HG02759 (cell line): ENCODE measurements at regions not wholly inside any gene's neighbourhood (a gene's known extent, or its start where the extent isn't known, plus 50 kb on each side); places are given as distances from the start of the nearest gene placed in this dataset.
"Not testable (repeated sequence)": the region's sequence is repeated elsewhere in the genome, so short reads cannot be mapped to it uniquely, and the experiment has no call there.

Experiments used
- ATAC-seq: cut with Tn5 transposase; IDR thresholded peaks from one replicate; pipeline ENCODE4 v1.9.1; 2021; ENCODE audit warnings: mild to moderate bottlenecking, moderate library complexity; ENCODE audit not compliant: unreplicated experiment

DNA sequence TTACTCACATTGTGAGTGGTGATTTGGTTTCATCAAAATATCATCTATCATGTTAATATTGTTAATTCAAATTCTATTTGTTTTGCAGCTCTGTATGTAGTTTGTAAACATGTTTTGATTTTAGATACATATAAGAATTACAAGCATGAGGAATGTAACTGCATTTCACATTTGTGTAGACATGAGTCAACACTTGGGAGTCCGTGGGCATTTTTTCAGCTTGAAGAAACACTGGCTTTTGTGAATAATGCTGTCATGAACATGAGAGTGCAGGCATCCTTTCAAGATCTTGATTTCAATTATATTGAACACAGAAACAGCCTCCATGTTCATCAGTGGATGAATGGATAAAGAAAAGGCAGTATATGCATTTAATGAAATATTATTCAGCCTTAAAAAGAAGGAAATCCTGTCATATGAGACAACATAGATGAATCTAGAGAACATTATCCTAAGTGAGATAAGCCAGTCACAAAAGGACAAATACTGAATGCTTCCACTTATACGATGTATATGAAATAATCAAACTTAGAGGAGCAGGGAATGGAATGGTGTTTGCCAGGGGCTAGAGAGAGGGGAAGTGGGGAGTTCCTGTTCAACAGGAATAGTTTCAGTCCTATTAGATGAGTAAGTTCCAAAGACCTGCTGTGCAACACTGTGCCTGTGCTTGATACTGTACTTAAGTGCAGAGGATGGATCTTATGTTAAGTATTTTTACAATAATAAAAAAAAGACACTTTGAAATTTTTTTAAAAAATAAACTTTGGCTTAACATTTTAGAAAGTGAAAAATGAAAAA, 194.9 kb downstream of the LRATD1 start:
- no peak for ATAC-seq

DNA sequence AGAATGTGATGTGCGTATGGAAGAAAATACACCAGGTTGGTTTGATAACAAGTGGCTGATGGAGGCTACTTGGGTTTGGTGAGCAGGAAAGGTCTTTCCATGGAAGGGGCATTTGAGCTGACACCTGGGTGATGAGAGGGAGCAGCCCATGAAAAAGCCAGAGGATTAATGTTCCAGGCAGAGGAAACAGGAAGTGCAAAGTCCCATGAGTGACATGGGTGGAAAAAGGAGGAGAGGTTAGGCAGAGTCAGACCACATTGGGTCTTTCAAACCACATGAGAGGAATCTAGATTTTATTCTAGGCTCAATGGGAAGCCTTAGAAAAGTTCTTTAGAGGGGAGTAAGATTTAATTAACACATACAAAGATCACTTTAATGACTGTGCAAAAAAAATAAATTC, 195.7 kb downstream of the LRATD1 start:
- ATAC-seq = no peak

DNA sequence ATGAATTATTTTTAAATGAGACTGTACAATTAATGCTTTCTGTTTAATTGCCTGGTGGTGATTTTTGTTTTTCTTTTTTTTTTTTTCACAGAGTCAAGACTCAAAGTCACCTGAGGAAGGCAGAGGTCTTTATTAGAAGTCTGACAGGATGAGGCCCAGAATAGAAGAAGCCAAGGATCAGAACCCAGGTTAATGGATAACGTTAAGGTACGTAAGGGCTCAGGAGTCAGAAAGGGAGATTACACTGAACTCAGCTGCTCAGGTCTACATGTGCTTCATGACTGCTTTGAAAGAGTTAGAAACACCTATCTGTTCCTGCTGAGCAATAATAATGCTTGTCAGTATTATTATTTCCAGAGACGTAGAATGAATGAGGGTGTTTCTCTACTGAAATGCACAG, 196.5 kb downstream of the LRATD1 start:
- no peak for ATAC-seq

DNA sequence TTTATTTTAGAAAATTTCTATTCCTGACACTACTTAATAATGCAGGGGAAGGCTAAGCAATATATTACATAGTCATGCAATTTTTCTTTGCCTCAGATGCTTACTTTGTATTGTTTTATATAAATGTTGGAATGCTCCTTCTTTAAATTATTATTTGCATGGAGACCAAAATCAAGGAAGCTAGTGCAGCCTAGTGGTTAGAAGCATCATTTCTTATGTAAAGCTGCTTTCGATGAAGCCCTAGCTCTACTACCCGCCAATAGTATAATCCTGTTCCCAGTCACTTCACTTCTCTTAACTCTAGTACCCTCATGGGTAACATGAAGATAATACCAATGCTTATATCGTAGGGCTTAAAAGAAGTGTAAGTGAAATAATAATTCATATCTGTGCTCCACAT, 198.9 kb downstream of the LRATD1 start:
- ATAC-seq = no peak

DNA sequence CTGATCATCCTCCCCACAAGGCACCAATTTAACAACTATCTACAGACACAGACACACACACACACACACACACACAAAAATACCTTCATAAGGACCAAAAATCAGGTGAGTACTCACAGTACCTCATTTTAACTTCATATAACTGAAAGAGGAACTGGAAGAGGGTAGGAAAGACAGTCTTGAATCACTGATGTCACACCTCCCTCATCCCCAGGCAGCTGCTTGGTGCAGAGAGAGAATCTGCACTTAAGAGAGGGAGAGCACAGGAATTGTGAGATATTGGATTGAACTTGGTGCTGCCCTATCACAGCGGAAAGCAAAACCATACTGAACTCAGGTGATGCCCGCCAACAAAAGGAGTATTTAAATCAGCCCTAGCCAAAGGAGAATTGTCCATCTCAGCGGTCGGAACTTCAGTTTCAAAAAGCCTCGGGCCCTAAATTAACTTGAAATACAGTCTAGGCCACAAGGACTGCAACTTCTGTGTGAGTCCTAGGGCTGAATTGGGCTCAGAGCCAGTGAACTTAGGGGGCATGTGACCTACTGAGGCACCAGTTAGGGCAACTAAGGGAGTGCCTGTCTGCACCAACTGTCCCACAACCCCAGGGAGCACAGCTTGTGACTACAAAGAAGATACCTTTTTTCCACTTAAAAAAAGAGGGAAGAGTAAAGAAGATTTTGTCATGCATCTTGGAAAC, 211.1 kb downstream of the LRATD1 start:
- ATAC-seq = no peak

DNA sequence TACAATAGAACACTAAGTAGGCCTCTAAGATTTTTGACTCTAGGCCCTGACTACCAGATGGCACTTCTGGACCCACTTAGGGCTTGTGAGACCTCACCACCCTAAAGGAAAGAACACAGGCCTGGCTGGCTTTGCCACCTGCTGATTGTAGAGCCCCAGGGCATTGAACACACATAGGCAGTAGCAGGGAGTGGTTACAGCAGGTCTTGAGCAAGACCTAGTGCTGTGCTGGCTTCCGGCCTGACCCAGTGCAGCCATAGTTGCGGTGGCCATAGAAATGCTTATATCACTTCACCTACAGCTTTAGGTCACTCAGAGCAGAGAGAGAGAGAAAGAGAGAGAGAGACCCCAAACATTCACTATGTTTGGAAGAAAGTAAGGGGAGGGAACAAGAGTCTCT, 223.2 kb downstream of the LRATD1 start:
- no peak for ATAC-seq

DNA sequence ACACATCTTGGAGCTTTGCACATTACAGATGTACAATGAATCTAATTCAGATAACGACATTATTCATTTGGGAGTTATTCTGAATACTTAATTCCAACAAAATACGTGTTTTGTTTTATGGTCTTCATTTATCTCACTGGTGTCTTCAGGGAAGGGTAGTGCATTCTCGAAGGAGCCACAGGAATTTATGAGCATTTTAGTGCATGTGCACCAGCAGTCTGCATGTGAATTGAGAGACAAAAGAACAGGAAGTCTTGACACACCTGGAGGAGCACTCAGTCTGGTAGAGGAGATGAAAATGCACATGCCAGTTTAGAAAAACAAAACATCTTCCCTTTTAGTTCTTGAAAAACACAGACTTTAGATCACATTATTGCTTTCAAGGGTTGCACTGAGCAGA, 228.7 kb downstream of the LRATD1 start:
- no peak for ATAC-seq

DNA sequence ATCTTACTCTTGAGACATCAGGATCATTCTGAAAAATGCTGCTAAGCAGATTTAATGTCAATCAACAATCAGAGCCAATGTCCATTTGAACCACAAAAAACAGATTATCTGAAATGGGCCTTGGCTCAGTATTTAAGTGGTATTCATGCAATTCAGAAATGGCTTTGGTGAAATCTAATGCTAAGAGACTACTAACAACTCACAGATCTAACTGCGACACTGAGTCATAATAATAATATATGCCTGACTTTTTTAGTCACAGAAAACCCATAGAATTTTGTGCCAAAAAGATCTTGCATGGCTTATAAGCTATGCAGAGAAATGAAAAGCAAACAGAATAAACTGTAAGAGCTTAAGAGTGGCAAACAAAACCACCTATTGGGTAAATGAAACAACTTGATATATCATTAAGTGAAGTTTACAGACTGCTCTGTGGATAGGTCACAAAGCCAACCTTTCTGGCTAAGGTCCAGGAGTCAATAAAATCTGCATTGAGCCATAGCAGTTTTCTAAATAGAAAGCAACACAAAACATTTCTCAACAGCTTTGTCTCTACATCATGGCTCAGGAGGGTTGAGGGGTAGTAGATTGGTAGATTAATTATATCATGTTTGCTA, 234.3 kb downstream of the LRATD1 start:
- ATAC-seq = no peak

DNA sequence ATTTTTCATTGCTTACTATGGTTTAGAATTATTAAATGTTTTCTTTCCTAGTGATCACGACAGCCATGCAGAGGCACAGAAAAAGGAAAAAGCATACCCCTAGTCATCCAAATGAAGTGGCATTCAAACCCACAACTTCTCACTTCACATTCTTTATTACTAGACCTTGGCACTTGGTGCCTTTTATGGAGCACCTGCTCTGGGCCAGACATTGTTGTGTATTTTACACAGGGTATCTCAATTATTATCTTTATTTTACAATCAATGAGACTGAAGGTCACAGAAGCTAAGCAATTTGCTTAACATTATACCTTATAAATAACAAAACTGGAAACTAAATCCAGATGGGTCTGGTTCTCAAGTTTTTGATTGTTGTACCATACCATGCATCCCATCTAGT, 235.3 kb downstream of the LRATD1 start:
- no peak for ATAC-seq

DNA sequence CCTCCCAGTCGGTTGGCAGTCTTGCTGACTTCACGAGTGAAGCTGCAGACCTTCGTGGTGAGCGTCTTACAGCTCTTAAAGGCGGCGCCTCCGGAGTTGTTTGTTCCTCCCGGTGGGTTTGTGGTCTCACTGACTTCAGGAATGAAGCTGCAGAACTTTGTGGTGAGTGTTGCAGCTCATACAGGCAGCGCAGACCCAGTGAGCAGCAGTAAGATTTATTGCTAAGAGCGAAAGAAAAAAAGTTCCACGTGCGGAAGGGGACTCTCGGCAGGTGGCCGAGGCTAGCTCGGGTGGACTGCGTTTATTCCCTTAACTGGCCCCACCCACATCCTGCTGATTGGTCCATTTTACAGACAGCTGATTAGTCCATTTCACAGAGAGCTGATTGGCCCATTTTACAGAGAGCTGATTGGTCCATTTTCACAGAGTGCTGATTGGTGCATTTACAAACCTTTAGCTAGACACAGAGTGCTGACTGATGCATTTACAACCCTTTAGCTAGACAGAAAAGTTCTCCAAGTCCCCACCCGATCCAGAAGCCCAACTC, 240.3 kb downstream of the LRATD1 start:
- ATAC-seq = no peak

DNA sequence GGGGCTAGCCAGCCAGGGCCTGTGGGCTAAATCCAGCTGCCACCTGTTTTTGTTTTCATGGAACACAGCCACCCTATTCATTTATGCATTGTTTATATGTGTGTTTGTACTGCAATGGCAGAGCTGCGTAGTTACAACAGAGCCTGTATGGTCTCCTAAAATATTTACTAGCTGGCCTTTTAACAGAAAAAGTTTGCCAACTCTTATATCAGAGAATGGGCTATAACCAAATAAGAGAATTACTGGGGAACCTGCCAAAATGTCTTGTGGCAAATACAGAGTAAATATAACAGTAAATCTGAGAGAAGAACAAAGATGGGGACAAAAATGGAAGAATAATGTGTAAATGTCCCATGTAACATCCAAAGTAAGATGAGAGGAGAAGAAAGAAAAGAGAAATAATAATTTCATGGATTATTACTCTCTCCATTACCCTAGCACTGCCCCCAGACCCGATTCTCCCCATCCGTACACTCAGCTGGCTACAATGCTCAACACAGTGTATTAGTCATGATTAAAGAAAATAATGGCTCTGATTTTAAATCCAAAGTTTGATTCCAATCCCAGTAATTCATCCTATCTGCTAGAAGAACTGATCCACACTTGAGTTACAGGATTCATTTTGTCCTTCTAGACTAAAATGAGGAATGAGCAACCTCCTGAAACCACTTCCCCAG, 249.3 kb downstream of the LRATD1 start:
- ATAC-seq = no peak

DNA sequence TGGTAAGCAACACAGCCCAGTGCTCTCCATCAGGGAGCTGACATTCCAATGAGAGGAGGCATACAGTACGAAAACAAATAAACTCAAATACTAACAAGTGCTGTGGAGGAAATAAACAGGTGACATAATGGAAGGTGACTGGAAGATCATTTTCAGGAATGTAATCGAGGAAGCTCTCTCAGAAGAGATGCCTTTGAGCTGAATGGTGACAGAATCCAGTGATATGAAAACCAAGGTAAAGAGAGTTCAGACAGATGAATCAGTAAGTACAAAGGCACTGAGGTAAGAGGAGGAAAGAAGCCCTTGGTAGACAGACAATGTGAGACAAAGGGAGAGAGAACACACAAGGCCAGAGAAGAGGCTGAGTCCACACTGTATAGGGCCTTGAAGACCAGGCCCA, 252.1 kb downstream of the LRATD1 start:
- ATAC-seq = no peak

DNA sequence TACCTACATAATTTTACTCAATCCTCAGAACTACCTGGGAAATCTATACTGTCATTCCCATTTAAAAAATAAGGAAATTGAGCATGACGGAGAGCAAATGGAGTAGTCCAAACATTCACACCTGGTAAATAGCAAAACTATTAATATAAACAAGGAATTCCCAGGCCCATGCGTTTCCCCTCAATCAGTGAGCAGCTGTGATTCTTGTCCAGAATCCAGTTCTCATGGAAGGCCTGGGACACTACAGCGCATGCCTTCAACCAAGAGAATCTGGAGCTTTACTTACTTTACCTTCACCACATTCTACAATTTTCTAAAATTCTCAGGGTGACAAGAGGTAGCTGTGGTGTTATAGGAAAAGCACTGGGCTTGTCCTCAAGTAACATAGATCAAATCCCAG, 259.0 kb downstream of the LRATD1 start:
- ATAC-seq = no peak

DNA sequence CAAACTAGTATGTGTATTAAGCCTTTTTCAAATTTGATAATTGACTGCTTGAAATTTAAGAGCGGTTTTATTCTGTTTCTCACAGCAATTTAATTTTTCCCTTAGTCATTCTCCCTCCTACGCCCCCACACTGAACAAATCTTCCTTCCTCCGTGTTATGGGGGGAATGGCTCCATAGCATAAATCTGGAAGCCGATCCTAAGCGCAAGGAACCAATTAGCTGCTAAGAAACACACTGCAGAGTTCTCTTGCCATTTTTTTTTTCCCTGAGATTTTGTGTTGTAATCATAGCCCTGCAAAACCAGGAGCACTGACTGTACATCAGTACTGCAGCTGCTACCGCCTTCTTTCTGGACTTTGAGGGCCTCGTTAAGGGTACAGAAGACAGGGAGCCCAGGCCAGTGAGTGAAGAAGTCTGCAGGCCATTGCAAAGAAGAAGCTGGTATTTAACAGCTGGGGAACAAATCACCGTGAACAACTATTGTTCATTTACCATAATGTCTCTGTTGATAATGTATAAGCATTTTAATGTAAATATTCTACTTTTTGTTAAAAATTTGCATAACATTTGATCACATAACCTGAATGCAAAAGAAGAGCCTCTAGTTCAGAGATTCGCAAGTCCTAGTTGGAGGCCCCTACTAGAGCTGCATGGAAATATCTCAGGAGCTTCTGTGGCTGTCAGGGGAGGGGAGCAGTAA, 264.0 kb downstream of the LRATD1 start:
- no peak for ATAC-seq

DNA sequence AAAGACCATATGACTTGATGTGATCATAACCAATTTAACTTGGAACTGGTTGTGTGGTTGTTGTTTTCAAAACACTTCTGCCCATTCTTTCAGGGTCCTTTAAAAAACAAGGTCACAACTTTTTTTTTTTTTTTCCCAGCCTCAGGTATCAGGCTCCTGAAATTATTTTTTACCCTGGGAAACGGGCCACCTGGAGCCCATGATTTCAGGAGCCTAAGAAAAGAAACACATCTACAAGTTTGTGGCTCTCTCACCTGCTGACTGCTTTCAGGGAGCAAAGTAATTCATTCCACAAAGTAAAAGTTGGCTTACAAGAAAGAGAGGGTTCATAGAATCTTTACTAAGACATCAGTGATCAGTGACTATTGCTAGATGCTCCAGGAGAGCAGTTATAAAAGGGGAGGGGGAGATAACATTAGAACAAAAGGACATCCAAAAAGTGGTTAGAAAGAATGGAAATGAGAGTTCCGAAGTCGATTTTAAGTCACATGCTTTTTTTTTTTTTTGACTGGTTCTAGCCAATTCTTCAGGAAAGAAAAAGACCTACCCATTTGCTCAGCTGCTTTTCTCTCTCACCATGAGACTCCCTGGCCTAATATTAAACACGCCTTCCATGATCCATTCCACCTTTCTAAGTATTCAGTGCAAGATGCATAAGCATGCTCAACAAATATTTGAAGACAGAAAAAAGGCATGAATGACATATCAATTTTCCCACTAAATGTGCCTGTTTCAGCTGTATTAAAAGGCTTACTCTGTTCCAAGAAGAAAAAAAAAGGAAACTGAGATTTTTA, 267.3 kb downstream of the LRATD1 start:
- ATAC-seq = no peak

DNA sequence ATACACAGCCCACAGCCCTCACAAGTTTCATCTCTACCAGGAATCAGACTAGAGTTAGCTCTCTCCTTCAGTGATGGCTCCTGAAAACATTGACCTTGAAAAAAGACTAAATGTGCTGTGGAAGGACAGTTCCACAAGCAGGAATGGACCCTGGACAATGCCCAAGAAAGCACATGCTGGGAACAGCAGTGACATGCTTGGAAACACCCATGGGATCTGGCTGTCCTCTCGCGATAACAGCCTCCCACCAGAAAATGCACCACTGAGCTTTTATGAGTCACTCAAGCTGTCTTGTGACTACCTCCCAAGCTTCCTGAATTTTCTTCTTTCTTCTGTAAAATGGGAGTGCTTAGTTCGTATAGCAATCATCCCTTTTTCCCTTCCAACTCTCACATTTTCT, 269.2 kb downstream of the LRATD1 start:
- no peak for ATAC-seq

DNA sequence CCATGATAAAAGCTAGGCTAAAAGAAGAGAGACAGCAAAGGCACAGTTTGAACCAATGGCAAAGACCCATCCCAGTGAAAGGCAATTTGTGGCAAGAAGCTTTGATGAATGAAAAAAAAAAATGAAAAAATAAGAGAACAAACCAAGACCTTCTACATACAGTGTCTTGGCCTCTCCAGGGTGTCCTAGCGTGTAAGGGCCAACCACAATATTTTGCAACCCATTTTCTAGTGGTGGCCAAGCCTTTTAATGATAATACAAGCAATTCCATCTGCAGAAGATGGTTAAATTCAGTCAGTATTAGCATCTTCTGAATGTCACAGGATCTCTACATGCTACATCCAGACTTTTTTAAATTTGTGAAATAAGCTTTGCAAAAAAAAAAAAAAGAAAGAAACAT, 270.4 kb downstream of the LRATD1 start:
- no peak for ATAC-seq

DNA sequence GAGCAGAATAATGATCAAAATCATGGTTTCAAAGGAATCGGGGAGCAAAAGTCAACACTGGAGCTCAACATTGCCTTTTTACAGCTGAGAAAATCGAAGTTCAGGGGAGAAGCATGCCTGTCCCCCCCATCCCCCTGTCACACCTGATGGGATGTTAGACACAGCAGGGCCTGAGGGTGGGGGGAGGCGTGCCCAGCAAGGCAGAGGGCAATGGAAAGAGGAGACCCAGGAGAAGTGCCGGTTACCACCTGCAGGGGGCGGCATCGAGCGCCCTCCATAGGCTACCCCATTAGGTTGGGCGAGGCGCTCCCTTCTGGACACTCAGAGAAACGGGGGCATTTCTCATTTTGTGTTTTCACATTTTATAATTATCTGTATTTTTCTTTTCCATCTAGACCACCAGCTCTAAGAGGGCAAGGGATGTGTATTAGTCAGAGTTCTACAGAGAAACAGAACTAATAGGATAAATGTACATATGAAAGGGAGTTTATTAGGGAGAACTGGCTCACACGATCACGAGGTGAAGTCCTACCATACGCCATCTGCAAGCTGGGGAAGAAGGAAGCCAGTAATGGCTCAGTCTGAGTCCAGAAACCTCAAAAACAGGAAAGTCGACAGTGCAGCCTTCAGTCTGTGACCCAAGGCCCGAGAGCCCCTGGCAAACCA, 271.3 kb downstream of the LRATD1 start:
- ATAC-seq = peak; percentile 100

DNA sequence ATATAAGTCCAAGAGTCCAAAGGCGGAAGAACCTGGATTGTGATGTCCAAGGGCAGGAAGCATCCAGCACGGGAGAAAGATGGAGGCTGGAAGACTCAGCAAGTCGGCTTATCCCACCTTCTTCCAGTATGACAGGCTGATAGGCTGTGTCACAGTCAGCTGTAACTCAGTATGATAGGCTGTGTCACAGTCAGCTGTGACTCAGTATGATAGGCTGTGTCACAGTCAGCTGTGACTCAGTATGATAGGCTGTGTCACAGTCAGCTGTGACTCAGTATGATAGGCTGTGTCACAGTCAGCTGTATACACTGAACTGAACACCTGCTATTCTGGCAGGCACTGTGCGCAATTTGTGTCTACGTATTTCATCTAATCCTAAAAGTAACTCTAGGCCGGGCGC, 271.9 kb downstream of the LRATD1 start:
- ATAC-seq = not testable (repeated sequence)
